ENCODE measurements at regions not wholly inside any gene's neighbourhood (a gene's known extent, or its start where the extent isn't known, plus 50 kb on each side); places are given as distances from the start of the nearest gene placed in this dataset.
A peak's percentile ranks its signal among the peaks of the same experiment; 100 is the strongest.

- no peak for FAIRE-seq
These were observed 176.4 kb upstream of the ERCC4 start for GRCh38 chr16:13743571-13743970.

GRCh38 chr16:13756411-13757140 lies 163.4 kb upstream of the ERCC4 start:
- no peak for FAIRE-seq

- FAIRE-seq: no peak
These were observed 153.6 kb upstream of the ERCC4 start for GRCh38 chr16:13766334-13766733.

GRCh38 chr16:13767215-13767614 lies 152.7 kb upstream of the ERCC4 start:
- FAIRE-seq: no peak

- FAIRE-seq: no peak
These were observed 151.5 kb upstream of the ERCC4 start for GRCh38 chr16:13768471-13768870.

- no peak for FAIRE-seq
These were observed 149.5 kb upstream of the ERCC4 start for GRCh38 chr16:13770436-13770835.

GRCh38 chr16:13772782-13773181 lies 147.2 kb upstream of the ERCC4 start:
- FAIRE-seq: no peak

GRCh38 chr16:13779676-13780075 lies 140.3 kb upstream of the ERCC4 start:
- no peak for FAIRE-seq

GRCh38 chr16:13780406-13781168 lies 139.4 kb upstream of the ERCC4 start:
- FAIRE-seq: no peak

GRCh38 chr16:13781169-13781564 lies 138.8 kb upstream of the ERCC4 start:
- FAIRE-seq: no peak

- no peak for FAIRE-seq
These were observed 138.2 kb upstream of the ERCC4 start for GRCh38 chr16:13781575-13782338.

- no peak for FAIRE-seq
These were observed 128.9 kb upstream of the ERCC4 start for GRCh38 chr16:13791095-13791494.

GRCh38 chr16:13793841-13794409 lies 126.0 kb upstream of the ERCC4 start:
- no peak for FAIRE-seq

GRCh38 chr16:13795131-13795530 lies 124.8 kb upstream of the ERCC4 start:
- no peak for FAIRE-seq

GRCh38 chr16:13797718-13798117 lies 122.2 kb upstream of the ERCC4 start:
- no peak for FAIRE-seq

GRCh38 chr16:13798211-13798610 lies 121.7 kb upstream of the ERCC4 start:
- no peak for FAIRE-seq

GRCh38 chr16:13803974-13804373 lies 116.0 kb upstream of the ERCC4 start:
- FAIRE-seq: peak; percentile 64

GRCh38 chr16:13805951-13806350 lies 114.0 kb upstream of the ERCC4 start:
- FAIRE-seq: no peak

GRCh38 chr16:13806671-13807070 lies 113.3 kb upstream of the ERCC4 start:
- no peak for FAIRE-seq

GRCh38 chr16:13808102-13808501 lies 111.9 kb upstream of the ERCC4 start:
- FAIRE-seq: no peak

- no peak for FAIRE-seq
These were observed 110.2 kb upstream of the ERCC4 start for GRCh38 chr16:13809765-13810164.

- FAIRE-seq: no peak
These were observed 108.1 kb upstream of the ERCC4 start for GRCh38 chr16:13811834-13812233.

GRCh38 chr16:13816701-13817100 lies 103.3 kb upstream of the ERCC4 start:
- FAIRE-seq: no peak

All from TTC549 (cell line).